HG03575 (cell line): ENCODE measurements at regions not wholly inside any gene's neighbourhood (a gene's known extent, or its start where the extent isn't known, plus 50 kb on each side); places are given as distances from the start of the nearest gene placed in this dataset.
"Not testable (repeated sequence)": the region's sequence is repeated elsewhere in the genome, so short reads cannot be mapped to it uniquely, and the experiment has no call there.

Experiments used
- ATAC-seq: cut with Tn5 transposase; IDR thresholded peaks from one replicate; pipeline ENCODE4 v1.9.1; 2021; ENCODE audit not compliant: unreplicated experiment, insufficient number of reproducible peaks, low FRiP score; ENCODE audit errors: extremely low read depth

DNA sequence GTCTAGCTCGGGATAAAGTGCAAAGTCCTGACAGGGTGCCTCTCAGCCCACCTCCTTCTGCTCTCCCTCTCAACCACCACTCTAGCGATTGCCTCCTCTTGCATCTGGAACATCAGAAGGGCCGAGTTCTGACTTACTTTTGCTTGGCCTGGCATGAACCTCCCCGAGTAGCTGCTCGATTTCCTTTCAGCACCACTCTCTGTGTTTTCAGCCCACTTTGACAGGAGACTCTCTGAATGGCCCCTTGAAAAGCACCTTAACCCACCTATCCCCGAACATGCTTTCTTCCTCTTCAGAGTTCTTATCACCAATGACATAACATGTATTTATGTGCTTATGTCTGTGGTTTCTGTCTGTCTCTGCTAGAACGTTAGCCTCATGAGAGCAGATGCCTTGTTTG is 225.8 kb upstream of the RUNX1 start:
- ATAC-seq: no peak

DNA sequence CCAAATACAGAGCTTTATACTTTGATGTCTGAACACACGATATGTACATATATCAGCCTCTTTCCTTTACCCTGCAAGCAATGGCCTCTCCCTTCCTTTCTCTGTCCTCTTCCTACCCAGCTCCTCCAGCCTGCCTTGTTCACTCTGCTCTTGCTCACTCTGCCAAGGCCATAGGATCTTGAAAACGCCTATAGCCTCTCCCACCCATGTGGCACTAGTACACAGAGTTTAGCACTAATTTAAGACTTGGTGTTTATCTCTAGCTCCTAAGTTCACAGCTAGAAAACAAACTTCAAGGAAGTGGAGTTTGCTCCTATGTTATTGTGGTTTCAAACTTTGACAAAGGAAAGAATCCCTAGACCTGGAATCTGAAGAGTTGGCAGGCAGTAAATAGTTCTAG is 225.0 kb upstream of the RUNX1 start:
- ATAC-seq: no peak

DNA sequence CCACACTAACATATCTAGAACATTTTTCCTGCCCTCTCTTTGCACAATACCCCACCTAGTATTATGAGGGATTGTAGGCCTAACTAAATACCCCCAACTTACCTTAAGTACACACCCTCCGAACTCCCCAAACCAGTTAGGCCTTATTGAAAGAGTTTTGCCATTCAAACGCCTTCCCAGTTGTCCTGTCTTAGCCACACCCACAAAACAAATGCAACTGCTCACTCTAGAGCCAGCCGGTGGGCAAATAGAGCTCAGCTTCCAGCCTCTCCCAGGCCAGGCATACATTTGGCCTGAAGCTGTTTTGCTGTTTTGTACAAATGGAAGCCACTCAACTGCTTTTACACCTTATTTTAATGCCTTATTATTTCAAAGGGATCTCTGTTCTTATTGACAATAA is 224.2 kb upstream of the RUNX1 start:
- ATAC-seq: no peak

DNA sequence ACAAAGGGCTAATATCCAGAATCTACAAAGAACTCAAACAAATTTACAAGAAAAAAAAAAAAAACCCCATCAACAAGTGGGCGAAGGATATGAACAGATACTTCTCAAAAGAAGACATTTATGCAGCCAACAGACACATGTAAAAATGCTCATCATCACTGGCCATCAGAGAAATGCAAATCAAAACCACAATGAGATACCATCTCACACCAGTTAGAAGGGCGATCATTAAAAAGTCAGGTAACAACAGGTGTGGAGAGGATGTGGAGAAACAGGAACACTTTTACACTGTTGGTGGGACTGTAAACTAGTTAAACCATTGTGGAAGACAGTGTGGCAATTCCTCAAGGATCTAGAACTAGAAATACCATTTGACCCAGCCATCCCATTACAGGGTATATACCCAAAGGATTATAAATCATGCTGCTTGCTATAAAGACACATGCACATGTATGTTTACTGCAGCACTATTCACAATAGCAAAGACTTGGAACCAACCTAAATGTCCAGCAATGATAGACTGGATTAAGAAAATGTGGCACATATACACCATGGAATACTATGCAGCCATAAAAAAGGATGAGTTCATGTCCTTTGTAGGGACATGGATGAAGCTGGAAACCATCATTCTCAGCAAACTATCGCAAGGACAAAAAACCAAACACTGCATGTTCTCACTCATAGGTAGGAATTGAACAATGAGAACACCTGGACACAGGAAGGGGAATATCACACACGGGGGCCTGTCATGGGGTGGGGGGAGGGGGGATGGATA is 222.4 kb upstream of the RUNX1 start:
- ATAC-seq: not testable (repeated sequence)

DNA sequence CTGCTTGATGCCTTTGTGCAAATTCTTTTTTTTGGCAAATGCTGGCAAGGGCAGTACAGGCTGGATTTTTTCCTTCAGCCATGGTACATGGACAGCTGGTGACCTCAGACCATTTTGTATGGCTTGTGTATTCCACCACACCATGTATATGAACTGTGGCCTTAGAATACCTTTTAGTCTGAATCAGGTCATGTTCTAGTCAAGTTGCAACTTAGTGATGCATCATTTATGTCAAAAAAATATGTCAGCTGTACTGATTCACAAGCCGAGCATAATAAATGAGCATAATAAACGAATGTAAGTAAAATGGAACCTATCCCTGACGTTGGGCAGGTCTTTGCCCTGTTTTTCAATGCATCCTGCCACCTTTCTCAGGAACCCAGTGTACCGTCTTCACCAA is 219.7 kb upstream of the RUNX1 start:
- ATAC-seq: no peak

DNA sequence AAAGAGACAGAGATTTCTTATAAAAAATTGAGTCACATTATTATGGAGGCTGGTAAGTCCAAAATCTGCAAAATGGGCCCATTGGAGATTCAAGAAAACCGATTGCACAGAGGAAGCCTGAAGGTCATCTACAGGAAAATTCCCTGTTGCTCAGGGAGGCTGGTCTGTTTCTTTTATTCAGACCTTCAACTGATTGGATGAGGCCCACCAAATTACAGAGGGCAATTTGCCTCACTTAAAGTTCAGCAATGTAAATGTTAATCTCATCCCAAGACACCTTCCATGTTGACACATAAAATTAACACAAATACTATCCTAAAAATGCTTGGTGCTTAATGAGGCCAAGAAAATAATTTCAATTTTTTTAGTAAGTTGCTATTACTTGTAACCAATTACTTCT is 219.2 kb upstream of the RUNX1 start:
- no peak for ATAC-seq

DNA sequence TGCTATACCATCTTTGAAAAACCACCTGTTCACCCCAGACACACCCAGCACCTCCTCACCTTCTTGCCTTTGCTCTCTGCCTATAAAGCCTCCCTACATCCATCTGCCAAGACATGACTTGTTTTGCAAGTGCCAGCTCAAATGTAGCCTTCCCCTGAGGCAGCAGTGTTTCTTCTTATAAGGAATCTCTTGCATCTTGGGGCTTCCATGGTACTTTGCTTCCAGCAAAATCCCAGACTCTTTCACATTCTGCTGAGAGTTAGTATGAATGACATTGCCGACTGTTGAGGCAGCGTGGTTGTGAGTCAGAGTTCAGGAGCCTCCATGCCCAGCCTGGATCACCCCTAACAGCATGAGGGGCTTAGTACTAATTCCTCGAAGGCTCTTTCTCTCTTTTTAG is 217.4 kb upstream of the RUNX1 start:
- no peak for ATAC-seq

DNA sequence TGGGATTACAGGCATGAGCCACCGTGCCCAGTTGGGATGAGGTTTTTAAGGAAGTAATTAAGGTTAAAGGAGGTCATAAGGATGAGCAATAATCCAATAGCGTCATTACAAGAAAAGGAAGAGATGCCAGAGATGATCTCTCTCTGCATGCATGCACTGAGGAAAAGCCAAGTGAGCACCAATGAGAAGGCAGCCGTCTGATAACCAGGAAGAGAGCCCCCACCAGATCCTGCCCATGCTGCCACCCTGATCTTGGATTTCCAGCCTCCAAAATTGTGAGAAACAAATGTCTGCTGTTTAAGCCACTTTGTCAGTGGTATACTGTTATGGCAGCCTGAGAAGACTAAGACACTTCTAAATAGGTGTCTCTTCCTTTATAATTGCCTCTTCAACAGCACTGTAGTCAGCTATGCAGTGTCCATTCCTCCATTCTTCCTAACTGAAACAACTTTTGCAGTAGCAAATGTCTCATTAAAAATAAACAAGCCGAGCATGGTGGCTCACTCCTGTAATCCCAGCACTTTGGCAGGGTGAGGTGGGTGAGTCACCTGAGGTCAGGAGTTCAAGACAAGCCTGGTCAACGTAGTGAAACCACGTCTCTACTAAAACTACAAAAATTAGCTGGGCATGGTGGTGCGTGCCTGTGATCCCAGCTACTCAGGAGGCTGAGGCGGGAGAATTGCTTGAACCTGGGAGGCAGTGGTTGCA is 216.2 kb upstream of the RUNX1 start:
- ATAC-seq: no peak

DNA sequence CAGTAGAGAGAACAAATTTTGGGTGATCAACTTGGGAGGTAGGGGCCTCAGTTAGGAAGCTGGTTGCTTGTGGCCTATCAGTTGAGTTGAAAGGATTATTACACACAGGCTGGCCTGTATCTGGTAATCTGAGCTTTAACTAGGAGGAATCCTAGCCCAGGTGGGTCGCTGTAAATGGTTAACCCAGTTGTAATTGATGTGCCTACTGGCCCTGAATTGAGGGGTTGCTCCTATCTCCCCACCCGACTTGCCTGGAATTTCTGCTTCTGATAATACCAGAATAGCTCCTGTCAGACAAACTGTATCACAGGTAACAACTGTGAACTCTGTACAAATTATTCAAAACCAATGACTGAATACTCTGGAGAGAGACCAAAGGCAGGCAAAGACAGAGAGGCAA is 210.4 kb upstream of the RUNX1 start:
- no peak for ATAC-seq

DNA sequence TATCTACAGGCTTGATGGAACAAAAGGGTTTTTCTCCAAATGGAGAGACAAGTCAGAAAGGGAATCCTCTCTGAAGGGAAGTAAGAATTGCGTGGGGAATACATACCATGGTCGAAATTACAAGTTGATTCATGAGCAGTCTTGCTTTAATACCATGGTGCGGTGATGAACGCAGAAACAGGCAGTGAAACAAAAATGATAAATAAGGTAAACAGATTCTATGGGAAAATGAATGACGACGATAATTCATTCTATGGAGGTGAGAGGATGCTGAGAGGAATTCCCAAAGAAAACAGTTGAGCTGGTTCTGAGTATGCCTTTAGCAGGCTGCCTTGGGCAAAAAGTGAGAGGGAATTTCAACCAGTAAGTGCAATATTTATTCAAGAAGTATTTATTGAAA is 209.4 kb upstream of the RUNX1 start:
- no peak for ATAC-seq

DNA sequence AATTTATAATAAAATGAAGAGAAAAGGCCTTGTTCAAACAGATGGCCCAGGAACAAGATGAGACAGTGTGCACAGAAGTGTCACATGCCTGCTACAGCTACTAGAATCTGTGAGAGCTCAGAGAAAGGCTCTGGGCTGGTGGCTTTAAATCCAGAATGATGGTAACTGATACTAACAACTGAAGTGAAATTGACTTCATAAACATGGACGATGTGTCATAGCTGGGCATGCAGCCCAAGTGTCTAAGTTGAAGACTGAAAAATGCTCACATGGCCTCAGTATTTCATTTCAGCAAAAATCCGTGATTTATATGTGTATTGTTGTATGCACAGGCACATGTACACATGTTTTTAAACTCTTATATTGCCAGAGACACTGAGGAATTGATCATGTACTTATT is 208.3 kb upstream of the RUNX1 start:
- ATAC-seq: no peak

DNA sequence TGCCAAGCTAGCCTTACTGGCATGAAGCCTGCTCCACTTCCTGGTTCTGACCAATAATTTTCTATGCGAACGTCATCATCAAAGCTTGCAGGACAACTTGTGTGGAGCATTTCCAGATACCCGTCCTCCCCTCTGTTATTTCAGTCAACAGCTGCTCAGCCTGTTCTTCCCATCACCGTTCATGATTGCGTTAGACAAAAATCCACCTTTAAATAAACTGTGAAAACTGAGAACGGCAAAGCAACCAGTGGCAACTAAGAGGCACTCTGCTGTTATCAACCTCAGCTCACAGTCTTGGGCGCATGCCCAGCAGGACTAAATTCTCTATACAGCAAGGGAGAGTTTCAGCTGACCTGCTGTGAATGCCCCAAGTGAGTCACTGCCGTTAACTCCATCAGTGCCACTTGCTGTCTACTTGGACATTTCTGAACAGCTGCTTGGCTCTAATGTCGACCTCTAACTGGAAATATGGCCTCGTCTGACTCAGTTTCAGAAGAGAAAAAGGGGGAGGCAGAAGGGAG is 207.4 kb upstream of the RUNX1 start:
- ATAC-seq: no peak

DNA sequence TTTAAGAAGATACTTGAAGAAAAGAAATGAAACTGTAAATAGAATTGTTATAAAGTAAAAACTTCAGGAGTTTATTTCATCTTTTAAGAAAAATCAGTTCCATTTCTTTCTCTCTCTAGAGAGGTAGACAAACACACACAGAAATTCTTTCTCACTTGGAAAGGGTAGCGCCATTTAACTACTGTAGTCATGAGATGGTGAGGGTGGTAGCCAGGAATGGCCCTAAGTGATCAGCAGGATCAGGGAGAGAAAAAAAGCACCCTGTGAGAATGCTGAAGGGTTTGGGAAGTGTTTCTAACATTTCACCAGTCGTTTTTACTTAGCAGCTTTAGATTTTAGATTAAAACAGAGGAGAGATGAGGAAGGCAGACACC is 205.7 kb upstream of the RUNX1 start:
- no peak for ATAC-seq

DNA sequence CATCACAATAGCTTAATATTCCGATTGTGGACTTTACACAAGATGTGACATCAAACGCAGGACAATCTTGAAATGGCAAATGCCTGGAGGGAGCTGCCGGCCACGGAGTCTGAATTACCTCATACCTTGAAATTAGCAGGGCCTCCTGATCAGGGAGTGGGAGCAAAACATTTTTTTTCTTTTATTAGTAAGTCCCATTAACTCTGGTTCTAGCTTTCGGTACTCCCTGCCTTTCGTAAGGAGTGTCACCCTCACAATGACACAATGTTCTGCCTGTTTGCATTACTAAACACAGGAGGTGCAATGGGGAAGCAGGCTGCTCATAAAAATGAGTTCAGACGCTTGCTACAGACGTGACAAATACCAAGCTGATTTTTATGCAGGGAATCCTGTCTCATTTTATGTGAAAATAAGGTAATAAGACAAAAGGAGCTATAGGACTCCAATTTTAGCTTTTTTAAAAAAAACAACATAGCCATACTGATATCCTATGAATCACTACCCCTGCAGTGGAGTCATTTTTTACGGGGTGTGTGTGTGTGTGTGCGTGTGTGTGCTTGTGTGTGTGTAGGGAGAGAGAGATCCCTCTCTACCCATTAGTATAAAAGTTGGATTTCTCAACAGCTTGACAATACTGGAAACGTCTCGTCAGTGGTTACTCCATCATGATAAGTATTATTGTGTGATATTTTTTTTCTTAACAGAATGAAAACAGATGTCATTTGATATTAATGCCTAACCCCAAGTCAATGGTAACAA is 205.1 kb upstream of the RUNX1 start:
- no peak for ATAC-seq

DNA sequence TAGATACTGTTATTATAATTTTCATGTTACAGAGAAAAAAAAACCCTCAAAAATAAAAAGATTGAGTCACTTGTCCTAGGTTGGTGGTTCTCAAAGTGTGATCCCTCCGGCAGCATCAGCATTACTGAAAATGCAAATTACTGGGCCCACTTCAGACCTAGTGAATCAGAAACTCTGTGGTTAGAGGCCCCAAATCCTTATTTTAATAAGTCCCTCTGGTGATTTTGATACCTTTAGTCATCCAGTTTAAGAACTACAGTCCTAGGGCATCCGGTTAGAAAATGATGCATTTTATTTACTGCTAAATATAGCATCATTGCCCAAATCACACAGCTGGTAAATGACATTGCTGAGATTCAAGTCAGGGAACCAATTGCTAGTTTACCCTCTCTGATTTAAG is 203.7 kb upstream of the RUNX1 start:
- ATAC-seq: no peak

DNA sequence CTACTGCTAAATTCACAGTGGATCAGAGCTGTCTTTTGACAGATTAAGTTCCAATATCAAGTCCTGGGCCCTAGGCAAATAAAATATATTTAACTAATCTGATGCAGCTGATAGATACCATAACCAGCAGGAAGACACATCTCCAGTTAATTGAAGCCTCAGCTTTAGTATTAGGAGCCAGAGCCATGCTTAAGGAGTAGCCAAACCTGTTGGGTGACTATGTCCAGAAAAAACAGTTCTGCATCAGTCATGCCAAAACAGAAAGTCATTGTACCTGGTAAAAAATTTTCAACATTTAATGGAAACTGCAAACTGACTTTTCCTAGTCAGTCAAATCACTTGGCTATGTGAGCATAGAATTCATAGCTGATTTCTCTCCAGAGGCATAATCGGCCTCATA is 200.5 kb upstream of the RUNX1 start:
- ATAC-seq: no peak

DNA sequence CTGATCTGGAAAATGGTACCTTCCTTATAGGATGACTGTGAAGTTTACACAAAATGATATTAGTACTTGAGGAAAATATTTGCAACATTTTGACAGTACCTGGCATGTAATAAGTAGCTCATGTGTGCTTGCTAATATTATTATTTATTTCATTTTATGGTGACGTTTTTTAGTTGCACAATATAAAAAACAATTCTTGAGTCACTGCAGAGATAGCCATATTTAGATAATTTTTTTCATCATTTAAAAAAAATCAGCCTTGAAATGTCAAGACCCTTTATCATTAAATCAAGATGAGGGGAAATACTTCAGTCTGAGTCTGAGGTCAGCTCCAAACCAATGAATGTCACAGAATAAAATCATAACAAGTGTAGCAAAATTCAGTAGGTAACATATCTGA is 196.8 kb upstream of the RUNX1 start:
- ATAC-seq: no peak

DNA sequence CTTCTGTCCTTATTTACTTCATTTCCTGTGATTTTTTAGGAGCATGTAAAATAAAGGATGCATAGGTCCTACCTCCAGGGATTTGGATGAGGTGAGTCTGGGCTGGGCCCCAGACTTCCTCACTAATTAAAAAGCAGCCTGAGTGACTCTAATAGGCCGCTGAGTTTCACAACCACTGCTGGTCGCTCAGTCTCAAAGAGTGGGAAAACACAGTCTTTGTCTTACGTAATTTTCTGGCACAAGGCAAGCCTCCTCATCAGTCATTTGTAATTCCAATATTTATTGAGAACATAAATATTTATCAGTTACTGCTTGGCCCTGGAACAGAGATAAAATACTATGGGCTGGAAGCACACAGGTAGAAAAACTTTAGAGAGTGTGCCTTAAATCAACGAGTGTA is 195.4 kb upstream of the RUNX1 start:
- ATAC-seq: no peak

DNA sequence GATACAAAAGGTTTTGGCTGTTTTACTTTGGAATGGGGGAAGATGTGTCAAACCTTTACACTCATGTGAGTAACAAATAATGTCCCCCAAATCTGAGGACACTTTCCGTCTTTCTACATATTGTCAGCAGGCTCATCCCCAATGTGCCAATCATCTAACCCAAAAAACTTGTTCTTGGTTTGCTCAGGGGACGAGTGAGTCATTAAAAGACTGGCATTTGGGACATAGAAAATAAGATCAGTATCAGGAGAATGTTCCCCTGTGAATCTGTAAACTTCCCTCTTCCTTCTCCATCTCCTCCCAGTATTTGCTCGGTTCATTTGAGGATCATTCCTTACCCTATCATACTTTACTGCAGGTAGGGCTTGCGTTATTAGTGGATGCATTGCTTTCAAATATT is 194.1 kb upstream of the RUNX1 start:
- ATAC-seq: no peak

DNA sequence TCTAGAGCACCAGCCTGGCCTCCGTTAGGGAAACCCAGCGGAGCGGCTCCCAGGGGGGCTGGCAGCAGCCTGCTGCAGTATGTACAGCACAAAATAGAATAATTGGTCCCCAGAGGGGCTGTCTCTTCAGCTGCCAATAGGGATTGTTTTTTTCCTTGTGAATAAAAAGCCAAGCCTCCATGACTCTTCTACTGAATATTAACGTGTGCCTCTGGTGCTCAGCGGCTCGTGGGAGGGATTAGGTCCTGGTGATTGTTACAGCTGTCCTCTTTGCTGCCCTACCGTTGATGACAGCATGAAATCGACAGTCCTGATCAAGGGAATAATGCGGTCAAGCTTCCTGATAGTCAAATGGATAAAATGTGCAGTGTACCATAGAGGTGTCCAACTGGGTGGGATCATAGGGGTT is 190.7 kb upstream of the RUNX1 start:
- ATAC-seq: no peak
